Heart left ventricle (tissue), 16 donors: ENCODE measurements at regions not wholly inside any gene's neighbourhood (a gene's known extent, or its start where the extent isn't known, plus 50 kb on each side); places are given as distances from the start of the nearest gene placed in this dataset.

Experiments
- ATAC-seq, 4 donors: fragments of 200-7000 bp; cut with Tn5 transposase; one replicate each; pipeline ENCODE4 v1.9.1; 2020 to 2022; ENCODE audit warnings: moderate library complexity in 4 of 4, mild to moderate bottlenecking in 3 of 4, moderate number of reproducible peaks in 1 of 4
- DNase-seq, 5 donors: peaks; one replicate each; pipeline ENCODE4 v3.0.0-alpha.2; 2020
- H3K27ac ChIP-seq, 12 donors: fragments of 200-600 bp; sonication (generic) in 4 of 12; one replicate each; pipeline versions ENCODE4 v1.5.0 to v1.8.0; 2016 to 2022; ENCODE audit warnings: mild to moderate bottlenecking in 2 of 12
- H3K27me3 ChIP-seq, 9 donors: fragments of 200-600 bp; sonication (generic) in 2 of 9; one replicate each; pipeline versions ENCODE4 v1.5.1 to v1.8.0; 2016 to 2022; ENCODE audit warnings: mild to moderate bottlenecking in 3 of 9
- H3K36me3 ChIP-seq, 9 donors: fragments of 200-600 bp; sonication (generic) in 2 of 9; one replicate each; pipeline versions ENCODE4 v1.5.0 to v1.8.0; 2018 to 2022; ENCODE audit warnings: mild to moderate bottlenecking in 2 of 9
- H3K4me1 ChIP-seq, 12 donors: fragments of 200-600 bp; sonication (generic) in 4 of 12; one replicate each; pipeline versions ENCODE4 v1.5.0 to v1.8.0; 2016 to 2022; ENCODE audit warnings: mild to moderate bottlenecking in 3 of 12
- H3K4me3 ChIP-seq, 12 donors: fragments of 200-600 bp; sonication (generic) in 4 of 12; one replicate each; pipeline versions ENCODE4 v1.5.0 to v1.8.0; 2017 to 2022; ENCODE audit warnings: mild to moderate bottlenecking in 9 of 12, moderate library complexity in 4 of 12
- H3K9me3 ChIP-seq, 12 donors: fragments of 200-600 bp; sonication (generic) in 4 of 12; one replicate each; pipeline versions ENCODE4 v1.5.0 to v1.8.0; 2016 to 2022; ENCODE audit warnings: mild to moderate bottlenecking in 1 of 12
- POLR2A ChIP-seq, 2 donors: fragments of 450-650 bp; IDR thresholded peaks; one replicate each; pipeline ENCODE4 v1.6.1; 2017; ENCODE audit warnings: antibody characterized with exemption in 2 of 2, mild to moderate bottlenecking in 2 of 2, moderate library complexity in 2 of 2
- WGBS, 4 donors: extraction: QIAGEN DNeasy Blood & Tissue Kit in 2 of 4; methylation state at CpG; one replicate each; pipeline versions ENCODE4 v1.1.5 to v1.1.7; 2013 to 2018; 5-methylcytosine and 5-hydroxymethylcytosine counted together
- intact Hi-C, 10 donors: fragments of 100-400 bp; cut with DNase I; formaldehyde crosslinking; loops; one replicate each; pipeline versions ENCODE4 v1.11.1 to v1.14.2; 2022
- TF ChIP-seq, protein P1 (sequence below), 12 donors: fragments of 200-600 bp; sonication (generic) in 4 of 12; IDR thresholded peaks; one replicate each; pipeline versions ENCODE4 v1.5.0 to v1.8.0; 2018 to 2022; ENCODE audit warnings: antibody characterized with exemption in 12 of 12, mild to moderate bottlenecking in 5 of 12
- donor health status: ischemic (EF 13 %, LVEDD 7.1; RV severe dilation, severe dysfunction).
- donor health status: healthy with polysubstance abuse.
- donor health status: DM: no; HTN: yes; CAD: no.
- donor health status: DM: no; HTN: no; CAD: no.
- donor health status: ischemic (EF 25% LVEDD 6.9; RV normal size, moderate dysfunction).
- donor health status: ischemic (EF 25% LVEDD 5.7; RV mildly dilated, moderate dysfunction).
- donor health status: healthy.
- donor health status: DM: yes; HTN: yes; CAD: no.
- donor health status: ischemic (EF 35%, LVEDD 5.7; RV mildly dilated, moderate dysfunction).
- donor health status: nonischemic (EF 11% LVEDD 7.7; RV severe dilation, severe dysfunction).
- donor health status: DM: yes; HTN: yes; CAD: no.
- donor health status: PGD.
- donor health status: ischemic (EF 29% LVEDD 5.4; RV normal size, mild dysfunction).
- donor health status: nonischemic (EF 23%, LVEDD 6.1; RV moderate dilation, normal function).

DNA sequence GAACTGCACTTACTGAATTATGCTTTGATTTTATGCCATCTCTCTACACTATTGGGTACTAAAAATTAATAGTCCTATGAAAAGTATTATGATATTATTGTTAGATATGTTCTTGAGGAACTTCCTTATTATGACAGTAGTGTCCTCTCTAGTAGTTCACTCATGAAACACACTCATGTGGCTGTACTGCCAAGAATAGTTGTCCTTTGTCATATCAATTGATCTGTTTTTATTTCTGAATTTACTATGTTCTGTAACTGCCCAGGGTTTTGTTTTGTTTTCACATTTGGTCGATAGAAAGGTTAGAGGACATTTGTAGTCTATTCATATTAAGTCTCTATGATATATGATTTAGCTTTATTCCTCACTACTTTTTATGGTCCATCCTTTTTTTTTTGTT lies 215.2 kb downstream of the PPARGC1A start:
- DNase-seq (no peak), ATAC-seq (no peak)
- Histone ChIP-seq H3K9me3 (peaks cover 0 to 4% (median 0%) of the 10 kb centered on the region in 12 donors), H3K27me3 (no peaks in the 10 kb centered on the region), H3K27ac (no peak overlapping the region), H3K4me1 (no peaks in the 10 kb centered on the region), H3K4me3 (no peak overlapping the region), H3K36me3 (no peaks in the 10 kb centered on the region)
- WGBS, 4 donors = 59 to 70% (median 61%) methylated on average over 1 of the region's 1 CpG
- intact Hi-C loops = loop anchor here in 1 of 10 donors (10.0 kb wide), 1 partner anchor 750 kb away; no protein-coding TSS in a partner anchor
- TF ChIP-seq, protein P1, sequence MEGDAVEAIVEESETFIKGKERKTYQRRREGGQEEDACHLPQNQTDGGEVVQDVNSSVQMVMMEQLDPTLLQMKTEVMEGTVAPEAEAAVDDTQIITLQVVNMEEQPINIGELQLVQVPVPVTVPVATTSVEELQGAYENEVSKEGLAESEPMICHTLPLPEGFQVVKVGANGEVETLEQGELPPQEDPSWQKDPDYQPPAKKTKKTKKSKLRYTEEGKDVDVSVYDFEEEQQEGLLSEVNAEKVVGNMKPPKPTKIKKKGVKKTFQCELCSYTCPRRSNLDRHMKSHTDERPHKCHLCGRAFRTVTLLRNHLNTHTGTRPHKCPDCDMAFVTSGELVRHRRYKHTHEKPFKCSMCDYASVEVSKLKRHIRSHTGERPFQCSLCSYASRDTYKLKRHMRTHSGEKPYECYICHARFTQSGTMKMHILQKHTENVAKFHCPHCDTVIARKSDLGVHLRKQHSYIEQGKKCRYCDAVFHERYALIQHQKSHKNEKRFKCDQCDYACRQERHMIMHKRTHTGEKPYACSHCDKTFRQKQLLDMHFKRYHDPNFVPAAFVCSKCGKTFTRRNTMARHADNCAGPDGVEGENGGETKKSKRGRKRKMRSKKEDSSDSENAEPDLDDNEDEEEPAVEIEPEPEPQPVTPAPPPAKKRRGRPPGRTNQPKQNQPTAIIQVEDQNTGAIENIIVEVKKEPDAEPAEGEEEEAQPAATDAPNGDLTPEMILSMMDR (IDR thresholded peaks at IDR 0.05) = no peak
- TF ChIP-seq POLR2A (IDR thresholded peaks at IDR 0.05) = no peak

DNA sequence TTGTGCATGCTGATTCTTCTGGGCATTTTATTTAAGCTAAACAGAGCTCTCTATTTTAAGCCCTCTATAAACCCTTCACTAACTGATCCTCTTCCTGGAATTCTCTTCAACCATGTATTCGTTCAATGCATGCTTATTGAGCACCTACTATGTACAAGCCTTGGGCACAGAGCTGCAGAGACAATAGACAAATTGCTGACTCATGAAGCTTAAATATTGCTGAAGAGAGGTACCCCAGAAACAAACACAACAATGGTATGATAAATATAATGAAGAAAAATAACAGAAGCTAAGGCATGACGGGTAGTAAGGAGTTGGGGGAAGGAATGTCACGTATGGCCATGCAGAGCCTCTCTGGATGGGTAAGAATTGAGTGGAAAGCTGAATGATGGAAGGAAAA lies 222.2 kb downstream of the PPARGC1A start:
- Histone ChIP-seq H3K36me3 (no peaks in the 10 kb centered on the region), H3K4me1 (peaks cover 0 to 2% (median 0%) of the 10 kb centered on the region in 12 donors), H3K4me3 (no peak overlapping the region), H3K27ac (no peak overlapping the region), H3K27me3 (no peaks in the 10 kb centered on the region), H3K9me3 (no peaks in the 10 kb centered on the region)
- ATAC-seq (no peak), DNase-seq (no peak)
- no peak for TF ChIP-seq POLR2A (IDR thresholded peaks at IDR 0.05)
- TF ChIP-seq, protein P1 (IDR thresholded peaks at IDR 0.05) = no peak
- intact Hi-C loops = no loop called here
- 78 to 83% (median 79%) methylated on average over 3 of the region's 3 CpGs for WGBS, 4 donors

DNA sequence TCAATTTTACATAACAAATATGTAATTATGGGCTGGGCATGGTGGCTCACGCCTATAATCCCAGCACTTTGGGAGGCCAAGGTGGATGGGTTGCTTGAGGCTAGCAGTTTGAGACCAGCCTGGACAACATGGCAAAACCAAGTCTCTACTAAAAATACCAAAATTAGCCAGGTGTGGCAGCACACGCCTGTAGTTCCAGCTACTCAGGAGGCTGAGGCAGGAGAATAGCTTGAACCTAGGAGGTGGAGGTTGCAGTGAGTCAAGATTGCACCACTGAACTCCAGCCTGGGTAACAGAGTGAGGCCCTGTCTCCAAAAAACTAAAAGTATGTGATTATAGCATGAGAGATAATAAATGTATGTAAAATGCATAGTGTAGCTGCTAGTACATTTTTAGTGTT lies 229.0 kb downstream of the PPARGC1A start:
- H3K4me1 ChIP-seq = peaks cover 0 to 2% (median 0%) of the 10 kb centered on the region in 12 donors
- intact Hi-C loops = no loop called here
- H3K27ac ChIP-seq = no peak overlapping the region
- no peak for TF ChIP-seq POLR2A (IDR thresholded peaks at IDR 0.05)
- H3K9me3 ChIP-seq = peaks cover 0 to 8% (median 0%) of the 10 kb centered on the region in 12 donors
- DNase-seq (no peak), ATAC-seq (no peak)
- H3K4me3 ChIP-seq = no peak overlapping the region
- H3K27me3 ChIP-seq = no peaks in the 10 kb centered on the region
- H3K36me3 ChIP-seq = no peaks in the 10 kb centered on the region
- 81 to 92% (median 84%) methylated on average over 2 of the region's 2 CpGs for WGBS, 4 donors

DNA sequence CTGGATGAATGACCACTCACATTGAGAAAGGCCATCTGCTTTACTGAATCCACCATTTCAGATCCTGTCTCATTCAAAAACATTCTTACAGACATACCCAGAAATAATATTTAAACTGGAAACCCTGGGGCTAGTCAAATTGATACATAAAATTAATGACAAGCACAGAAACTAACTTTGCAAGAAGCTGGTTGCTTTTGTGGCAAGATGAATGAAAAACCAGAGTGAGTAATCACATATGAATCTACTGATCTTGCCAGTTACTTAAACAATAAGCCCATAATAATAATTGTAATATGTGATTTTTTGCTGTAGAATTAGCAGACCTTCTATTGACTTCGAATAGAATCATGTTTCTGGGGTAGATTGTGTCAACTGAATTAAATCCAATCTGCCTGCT lies 235.1 kb downstream of the PPARGC1A start:
- Histone ChIP-seq H3K4me1 (no peaks in the 10 kb centered on the region), H3K9me3 (peaks cover 0 to 22% (median 6%) of the 10 kb centered on the region in 12 donors), H3K27me3 (no peaks in the 10 kb centered on the region), H3K4me3 (no peak overlapping the region), H3K36me3 (no peaks in the 10 kb centered on the region), H3K27ac (no peak overlapping the region)
- WGBS, 4 donors = 50 to 65% (median 58%) methylated on average over 1 of the region's 1 CpG
- ATAC-seq (no peak), DNase-seq (no peak)
- TF ChIP-seq POLR2A (IDR thresholded peaks at IDR 0.05) = no peak
- TF ChIP-seq, protein P1 (IDR thresholded peaks at IDR 0.05) = no peak
- intact Hi-C loops = no loop called here
